ENCODE measurements at regions not wholly inside any gene's neighbourhood (a gene's known extent, or its start where the extent isn't known, plus 50 kb on each side); places are given as distances from the start of the nearest gene placed in this dataset.

- no peak for DNase-seq
Observed at GRCh38 chr2:74036010-74036409, 51.3 kb downstream of the TET3 start.

DNA sequence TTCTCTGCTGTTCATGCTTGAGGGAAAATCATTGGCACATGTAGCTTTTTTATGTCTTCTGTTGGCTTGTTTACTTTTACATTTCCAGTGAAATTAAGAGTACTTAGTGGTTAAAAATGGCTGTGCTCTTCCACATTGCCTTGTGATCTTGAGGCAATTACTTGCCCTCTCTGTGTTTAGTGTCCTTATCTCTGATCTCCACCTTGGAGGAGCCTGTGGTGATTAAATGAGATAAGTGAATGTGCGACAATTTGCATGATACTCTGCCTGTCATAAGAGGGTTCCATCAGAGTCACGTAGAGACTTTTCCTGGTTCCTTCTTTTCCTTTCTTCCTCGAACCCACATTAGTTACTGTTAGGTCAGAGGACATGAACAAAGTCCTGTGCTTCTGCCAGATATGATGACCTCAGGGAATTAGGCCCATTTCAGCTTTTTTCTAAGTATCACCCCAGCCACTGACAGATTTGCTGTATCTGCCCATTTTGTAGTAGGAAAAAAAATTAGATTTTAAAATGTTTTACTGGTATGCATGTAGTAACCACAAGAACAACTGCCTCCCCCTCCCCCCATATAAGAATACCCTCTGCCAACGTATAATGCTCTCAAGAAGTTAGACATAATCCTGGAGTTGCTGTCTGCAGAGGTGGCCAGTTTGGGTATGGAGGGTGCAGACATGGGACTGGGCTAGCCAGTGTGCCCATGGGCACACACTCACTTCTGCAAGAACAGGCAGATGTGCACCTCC is 51.9 kb downstream of the TET3 start:
- no peak for DNase-seq

DNA sequence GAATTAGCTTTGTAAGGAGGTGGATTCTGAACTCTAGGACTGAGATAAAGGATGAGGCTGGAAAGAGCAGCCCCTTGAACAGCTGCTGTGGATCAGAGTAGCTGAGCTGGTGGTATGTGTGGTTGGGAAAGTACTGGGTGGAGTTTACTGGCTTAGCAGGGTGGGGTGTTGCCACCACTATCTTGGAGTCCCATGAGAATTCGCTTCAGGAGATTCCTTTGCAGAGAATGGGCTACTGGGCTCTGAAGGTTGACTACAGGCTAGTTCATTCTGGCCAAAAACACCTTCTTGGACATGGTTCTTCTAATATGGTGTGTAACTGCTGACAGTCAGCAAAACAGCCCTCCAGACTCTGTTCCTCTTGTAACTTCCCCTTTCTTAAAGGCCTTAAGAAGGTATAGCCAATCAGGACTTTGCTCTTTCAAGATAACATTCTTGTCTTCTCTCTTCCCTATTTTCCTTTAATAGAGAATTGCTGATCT is 52.7 kb downstream of the TET3 start:
- no peak for DNase-seq

DNA sequence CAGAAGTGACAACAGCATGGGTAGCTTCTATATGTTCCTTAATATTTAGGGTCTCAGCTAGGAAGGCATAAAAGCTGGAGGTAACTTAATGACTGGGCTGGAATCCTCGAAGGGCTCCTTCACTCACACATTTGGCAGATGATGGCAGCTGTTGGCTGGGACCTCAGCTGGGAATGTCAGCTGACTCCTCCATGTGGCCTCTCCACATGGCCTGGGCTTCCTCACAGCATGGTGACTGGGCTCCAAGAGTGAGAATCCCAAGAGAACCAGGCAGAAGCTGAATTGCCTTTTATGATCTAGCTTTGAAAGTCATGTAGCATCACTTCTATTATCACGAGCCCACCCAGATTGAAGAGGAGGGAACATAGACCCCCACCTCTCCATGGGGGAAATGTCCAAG is 54.9 kb downstream of the TET3 start:
- DNase-seq, result no peak

DNA sequence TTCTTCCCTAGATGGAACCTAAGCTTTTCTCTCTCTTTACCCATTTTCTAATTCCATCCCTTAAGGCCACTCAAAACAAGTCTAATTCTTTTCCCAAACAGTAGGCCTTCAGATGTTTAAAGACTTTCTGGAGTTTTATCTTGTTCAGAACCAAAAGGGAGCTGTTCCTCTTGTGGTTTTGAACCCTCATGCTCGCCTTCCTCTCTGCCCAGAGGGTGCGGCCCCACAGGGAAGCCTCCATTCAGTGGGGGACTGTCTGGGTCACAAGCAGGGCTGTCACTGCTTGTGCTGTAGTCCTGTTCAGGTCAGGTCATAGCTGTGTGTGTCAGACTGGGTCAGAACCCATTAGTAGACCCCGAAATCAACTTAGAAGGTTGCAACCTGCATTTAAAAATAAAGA is 56.5 kb downstream of the TET3 start:
- no peak for DNase-seq

- no peak for DNase-seq
Observed at GRCh38 chr2:74041726-74042125, 57.0 kb downstream of the TET3 start.

GRCh38 chr2:74042606-74043005 is 57.9 kb downstream of the TET3 start:
- DNase-seq, result no peak

- no peak for DNase-seq
Observed at GRCh38 chr2:74043345-74044329, 58.9 kb downstream of the TET3 start.

- no peak for DNase-seq
Observed at GRCh38 chr2:74044999-74045398, 60.3 kb downstream of the TET3 start.

DNA sequence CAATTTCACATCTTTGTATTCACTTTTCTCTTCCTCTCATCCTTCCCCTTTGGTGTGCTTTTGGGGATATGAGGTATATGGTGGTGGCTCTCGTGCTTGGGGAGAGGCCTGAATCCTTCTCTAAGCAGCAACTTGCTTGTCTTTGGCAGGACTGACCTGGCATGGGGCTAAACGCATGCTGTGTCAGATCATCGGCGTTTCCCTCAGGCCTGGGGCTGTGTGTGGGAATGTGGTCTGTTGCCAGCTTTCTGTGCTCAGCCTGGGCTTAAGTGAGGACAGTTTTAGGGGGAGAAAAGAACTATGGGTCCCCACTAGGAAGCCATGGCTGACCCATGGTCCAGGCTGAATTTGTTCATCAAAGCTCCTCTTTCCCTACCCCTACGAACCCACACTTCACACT is 60.7 kb downstream of the TET3 start:
- no peak for DNase-seq

- no peak for DNase-seq
Observed at GRCh38 chr2:74046441-74046840, 61.7 kb downstream of the TET3 start.

DNA sequence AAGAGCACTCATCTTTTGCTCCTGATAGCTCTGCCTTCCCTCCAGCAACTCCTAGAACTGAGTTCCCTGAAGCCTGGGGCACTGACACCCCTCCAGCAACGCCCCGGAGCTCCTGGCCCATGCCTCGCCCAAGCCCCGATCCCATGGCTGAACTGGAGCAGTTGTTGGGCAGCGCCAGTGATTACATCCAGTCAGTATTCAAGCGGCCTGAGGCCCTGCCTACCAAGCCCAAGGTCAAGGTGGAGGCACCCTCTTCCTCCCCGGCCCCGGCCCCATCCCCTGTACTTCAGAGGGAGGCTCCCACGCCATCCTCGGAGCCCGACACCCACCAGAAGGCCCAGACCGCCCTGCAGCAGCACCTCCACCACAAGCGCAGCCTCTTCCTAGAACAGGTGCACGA is 62.4 kb downstream of the TET3 start:
- DNase-seq, result no peak

GRCh38 chr2:74048147-74048546 is 63.4 kb downstream of the TET3 start:
- DNase-seq, result no peak

DNA sequence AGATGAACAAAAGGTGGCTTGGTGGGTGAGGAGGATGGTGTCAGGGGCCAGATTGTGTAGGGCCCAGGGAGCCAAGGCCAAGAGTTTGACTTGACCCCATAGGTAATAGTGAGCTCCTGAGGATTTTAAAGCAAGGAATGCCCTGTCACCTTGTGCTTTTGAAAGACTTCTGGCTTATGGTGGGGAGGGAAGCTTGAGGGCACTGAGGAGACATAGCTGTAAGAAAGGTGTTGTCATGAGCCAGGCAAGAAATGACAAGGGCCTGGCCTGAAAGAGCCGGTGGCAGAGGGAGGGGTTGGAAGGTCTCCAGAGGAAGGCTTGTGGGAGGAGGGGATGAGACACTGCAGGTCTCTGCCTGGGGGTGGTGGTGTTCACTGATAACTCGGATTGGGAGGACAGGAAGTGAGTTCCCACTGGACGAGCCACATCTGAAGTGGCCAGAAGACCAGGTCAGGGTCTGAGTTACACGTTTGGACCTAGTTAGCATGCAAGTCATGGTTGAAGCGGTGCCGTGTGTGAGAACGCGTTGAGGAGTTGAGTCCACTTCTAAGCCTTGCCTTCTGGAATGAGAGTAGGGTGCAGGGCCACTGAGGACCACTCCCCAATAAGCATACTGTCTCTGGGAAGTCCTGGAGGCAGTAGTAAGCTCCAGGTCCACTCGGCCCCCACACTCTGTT is 64.3 kb downstream of the TET3 start:
- no peak for DNase-seq

DNA sequence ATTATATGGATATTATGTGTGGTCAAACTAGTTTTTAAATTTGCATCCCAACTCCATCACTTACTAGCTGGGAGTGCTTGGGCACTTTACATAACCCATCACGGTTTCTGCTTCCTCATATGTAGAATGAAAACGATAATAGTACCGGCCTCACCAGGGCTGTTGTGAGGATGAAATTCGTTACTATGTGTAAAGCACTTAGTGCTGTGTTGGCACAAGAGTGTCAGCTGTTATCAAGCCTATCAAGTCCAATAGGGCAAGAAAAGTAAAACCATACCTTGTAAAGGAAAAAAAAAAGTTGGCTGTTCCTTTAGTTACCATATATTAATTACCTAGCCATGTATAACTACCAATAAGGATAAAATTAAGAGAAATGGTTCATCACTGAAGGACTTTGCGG is 65.4 kb downstream of the TET3 start:
- no peak for DNase-seq

DNA sequence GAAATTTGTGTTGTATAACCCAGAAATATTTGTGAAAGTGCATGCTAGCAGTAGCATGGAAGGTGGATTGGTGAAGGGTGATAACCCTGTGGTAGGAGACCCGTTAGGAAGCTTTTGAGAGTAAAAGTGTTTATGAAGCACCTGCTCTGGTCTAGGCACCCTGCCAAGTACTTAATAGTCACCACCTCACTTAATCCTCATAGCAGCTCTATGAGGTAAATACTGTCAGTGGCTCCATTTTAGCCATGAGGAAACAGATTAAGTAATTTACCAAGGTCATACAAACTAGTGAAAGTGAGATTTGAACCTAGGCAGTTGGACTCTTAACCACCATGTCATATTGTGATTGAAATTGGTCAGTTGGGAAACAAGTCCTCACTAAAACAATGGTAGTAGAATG is 66.8 kb downstream of the TET3 start:
- no peak for DNase-seq

GRCh38 chr2:74052732-74053710 is 68.3 kb downstream of the TET3 start:
- peak; percentile 7 for DNase-seq

- DNase-seq, result no peak
Observed at GRCh38 chr2:74053959-74054715, 69.4 kb downstream of the TET3 start.

DNA sequence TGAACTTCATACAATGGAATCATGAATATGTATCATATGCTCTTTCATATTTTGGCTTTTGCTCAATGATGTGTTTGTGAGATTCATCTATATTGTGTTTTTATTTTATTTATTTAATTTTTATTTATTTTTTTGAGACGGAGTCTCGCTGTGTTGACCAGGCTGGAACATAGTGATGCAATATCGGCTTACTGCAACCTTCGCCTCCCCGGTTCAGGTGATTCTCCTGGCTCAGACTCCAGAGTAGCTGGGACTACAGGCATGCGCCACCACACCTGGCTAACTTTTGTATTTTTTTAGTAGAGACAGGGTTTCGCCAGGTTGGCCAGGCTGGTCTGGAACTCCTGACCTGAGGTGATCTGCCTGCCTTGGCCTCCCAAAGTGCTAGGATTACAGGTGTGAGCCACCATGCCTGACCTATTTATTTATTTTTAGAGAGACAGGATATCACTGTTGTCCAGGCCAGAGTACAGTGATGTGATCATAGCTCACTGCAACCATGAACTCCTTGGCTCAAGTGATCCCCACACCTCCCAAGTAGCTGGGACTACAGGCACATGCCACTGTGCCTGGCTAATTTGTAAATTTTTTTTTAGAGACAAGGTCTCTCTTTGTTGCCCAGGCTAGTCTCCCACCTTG is 74.5 kb downstream of the TET3 start:
- no peak for DNase-seq

GRCh38 chr2:74063486-74063885 is 78.8 kb downstream of the TET3 start:
- no peak for DNase-seq

- DNase-seq, result no peak
Observed at GRCh38 chr2:74065456-74065855, 80.7 kb downstream of the TET3 start.
